HUDEP-2 (cell line): ENCODE measurements at regions not wholly inside any gene's neighbourhood (a gene's known extent, or its start where the extent isn't known, plus 50 kb on each side); places are given as distances from the start of the nearest gene placed in this dataset.
"Not testable (repeated sequence)": the region's sequence is repeated elsewhere in the genome, so short reads cannot be mapped to it uniquely, and the experiment has no call there.

Source experiments
- DNase-seq, 76 experiments: peaks; one replicate each; lab custom pipeline; 2025; ENCODE audit not compliant: unreplicated experiment in 76 of 76; lab: John Stamatoyannopoulos, UW

DNA sequence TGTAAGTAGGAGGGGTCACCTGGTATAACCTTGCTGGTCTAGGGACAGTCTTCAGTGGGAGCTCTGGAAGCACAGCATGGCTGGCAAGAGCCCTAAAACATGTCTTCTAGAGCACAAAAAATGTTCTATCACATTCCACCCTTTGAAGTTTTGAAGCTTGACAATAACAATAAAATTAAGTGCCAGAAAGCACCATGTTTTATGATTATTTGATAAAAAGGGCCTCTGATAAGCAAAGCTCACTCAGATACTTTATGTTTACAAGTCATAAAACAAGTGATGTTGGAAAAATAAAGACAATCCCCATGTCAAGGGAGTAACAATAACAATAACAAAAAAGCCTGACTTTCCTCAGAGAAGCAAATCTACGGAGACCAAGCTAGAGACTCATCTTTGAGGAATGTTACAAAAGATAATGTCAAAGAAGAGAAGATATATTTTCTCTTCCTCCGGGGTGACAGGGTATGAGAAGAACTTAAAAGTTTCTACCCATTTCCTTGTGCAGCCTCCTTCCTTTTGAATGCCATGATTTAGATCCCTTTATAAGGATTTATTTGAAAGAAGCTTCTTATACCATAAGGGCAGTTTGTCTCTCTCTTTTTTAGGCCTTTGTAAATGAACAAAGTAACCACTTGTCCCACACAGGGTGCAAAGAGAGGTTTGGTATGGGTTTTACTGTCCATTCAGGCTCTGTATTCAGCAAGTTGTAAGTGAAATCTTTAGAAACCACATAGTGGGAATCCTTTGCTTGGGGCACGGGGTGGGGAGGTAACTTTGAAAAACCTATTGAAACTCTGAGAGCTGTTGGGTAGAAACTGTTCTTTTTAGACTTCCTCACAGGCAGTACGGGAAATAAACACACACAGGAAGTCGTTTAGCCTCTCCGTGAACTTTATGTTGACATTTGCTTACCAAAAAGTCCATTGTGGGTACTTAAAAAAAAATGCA is 109.6 kb upstream of the RBMS3 start:
- no peak for DNase-seq

- no peak for DNase-seq
These were observed 104.4 kb upstream of the RBMS3 start for GRCh38 chr3:29176501-29176900.

DNA sequence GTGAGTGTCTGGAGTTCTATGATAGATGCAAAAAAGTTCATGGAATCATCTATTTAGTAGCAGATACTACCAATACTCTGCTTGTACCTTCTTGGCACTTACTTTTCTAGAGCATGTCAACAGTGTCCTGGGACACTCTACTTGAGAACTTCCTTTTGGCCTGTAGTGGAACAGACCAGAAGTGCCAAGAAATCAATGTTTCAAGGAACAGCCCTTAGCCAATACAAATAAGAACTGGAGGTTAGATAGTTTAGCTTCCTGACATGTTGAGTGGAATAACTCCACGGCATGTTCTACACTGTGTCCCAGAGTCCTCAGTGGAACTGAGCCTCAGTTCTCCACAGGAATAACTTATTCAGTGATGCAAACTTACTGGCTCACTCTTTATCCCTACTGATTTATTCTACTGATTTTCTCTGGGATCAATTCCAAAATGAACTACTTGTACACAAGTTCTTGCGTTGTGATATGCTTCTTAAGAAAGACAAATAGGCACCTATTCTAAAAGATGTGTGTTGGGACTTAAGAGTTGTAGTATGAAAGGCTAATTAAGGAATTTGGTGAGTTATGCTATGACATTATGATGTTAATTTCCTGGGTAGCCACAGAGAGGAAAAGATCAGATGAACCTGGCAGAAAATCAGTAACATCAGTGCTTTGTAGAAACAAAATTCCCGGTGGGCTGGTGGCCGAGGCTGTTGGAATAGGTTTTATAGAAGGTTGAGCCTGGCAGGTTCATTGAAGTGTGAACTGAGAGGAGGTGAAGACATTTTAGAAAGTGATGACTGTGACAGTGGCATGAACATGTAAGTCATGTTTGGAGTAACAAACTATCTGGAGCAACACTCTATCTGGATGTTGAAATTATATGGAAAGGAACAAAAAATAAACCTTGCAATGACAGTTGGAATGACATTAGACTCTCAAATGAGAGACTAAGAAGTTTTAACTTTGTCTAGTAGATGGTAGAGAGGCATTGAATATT is 101.8 kb upstream of the RBMS3 start:
- DNase-seq, result no peak

- DNase-seq, result no peak
These were observed 99.6 kb upstream of the RBMS3 start for GRCh38 chr3:29181149-29181780.

GRCh38 chr3:29181872-29182271 is 99.0 kb upstream of the RBMS3 start:
- no peak for DNase-seq

- not testable (repeated sequence) for DNase-seq
These were observed 98.0 kb upstream of the RBMS3 start for GRCh38 chr3:29182828-29183227.

GRCh38 chr3:29183346-29184087 is 97.4 kb upstream of the RBMS3 start:
- no peak for DNase-seq

GRCh38 chr3:29185706-29186105 is 95.2 kb upstream of the RBMS3 start:
- DNase-seq, result no peak

DNA sequence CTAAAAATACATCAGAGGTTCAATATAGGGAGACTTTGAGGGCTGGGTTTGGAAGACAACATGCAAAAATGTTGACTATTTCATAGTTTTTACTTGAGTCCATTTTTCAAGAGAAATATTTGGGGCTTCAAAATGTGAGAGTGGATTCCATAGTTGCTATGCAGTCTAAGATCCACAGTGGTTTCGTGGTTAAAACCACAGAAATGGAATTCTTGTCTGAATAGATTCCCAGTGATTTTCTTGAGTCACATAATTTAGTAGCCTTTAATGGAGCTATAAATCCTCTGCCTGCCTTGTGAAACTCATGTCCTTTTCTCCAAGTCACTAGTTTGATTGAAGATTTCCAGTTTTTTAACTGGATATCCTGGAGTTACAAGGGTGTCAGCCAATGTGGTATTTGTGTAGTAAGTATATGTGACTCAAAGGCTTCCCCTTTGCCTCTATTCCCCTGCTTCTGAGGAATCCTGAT is 94.7 kb upstream of the RBMS3 start:
- DNase-seq, result no peak

DNA sequence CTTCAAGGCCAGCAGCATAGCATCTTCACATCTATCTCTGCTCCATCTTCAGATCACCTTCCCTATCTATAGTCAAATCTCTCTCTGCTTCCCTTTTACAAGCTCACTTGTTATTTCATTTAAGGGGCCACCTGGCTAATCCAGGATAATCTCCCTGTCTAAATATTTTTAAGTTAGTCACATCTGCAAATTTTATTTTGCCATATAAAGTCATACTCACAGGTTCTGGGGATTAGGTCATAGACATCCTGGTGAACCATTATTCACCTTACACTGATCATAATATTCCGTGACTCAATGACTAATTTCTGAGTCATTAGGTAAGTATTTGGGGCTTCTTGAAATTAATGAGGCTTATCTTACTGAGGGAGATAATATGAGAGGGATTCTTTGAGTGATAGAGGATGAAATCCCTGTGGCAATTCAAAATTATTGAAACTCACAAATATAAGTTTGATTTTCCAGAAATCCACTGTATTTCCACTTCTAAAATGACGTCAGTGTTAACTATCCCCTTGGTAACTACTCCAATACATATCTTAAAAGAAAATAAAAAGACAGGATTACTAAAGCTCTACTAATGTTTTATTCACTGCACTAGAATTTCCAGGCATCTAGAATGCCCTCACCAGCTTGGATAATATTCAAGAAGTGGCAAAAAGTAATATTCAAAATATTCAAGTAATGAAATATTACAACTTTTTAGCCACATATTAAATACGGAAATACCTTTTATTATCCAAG is 93.7 kb upstream of the RBMS3 start:
- no peak for DNase-seq

DNA sequence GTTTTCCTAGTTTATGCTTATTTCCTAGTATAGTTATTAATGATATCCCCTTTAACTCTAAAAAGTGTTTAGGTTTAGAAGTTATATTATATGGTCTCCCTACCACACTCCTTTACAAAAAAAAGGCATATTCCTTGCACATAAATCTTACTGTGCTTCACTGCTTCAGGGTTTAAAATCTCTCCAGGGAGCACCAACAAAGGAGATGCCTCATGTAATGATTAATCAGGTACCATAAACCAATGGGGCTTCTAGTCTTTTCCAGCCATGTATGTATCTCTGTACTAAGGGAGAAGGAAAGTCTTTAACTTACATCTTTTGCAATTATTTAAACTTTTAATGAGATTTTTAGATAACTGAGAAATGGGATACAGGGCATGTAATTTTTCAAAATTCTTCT is 91.5 kb upstream of the RBMS3 start:
- DNase-seq, result no peak

DNA sequence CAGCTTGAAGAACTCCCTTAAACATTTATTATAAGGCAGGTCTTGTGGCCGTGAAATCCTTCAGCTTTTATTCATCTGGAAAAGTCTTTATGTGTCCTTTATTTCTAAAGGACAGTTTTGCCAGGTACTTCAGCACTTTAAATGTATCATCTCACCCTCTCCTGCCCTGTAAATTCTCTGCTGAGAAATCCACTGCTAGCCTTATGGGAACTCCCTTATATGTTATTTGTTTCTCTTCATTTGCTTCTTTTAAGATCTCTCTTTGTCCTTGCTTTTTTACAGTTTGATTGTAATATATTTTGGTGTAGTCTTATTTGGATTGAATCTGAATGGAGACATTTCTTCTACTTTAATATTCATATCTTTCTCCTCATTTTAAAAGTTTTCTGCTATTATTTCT is 86.7 kb upstream of the RBMS3 start:
- DNase-seq, result no peak

- DNase-seq, result no peak
These were observed 85.8 kb upstream of the RBMS3 start for GRCh38 chr3:29195056-29195455.

DNA sequence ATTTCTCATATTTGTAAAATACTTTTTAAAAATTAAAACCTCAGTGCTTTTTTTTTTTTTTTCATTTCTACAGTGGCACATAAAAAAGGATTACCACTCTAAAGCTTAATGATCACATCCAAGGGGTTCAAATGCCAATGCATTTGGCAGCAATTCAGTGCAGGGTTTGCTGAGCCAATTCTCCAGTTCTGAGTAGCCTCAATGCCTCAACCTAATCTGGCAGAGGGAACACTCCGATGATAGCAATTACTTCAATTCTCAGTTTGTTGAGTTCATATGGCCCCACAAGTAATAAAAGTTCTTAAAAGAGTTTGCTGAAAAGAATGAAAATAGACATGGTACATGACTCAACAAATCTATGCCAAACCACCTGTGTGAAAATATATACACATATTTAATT is 79.3 kb upstream of the RBMS3 start:
- DNase-seq, result no peak

- DNase-seq, result no peak
These were observed 78.5 kb upstream of the RBMS3 start for GRCh38 chr3:29202378-29202777.

GRCh38 chr3:29203851-29204250 is 77.0 kb upstream of the RBMS3 start:
- DNase-seq, result no peak

DNA sequence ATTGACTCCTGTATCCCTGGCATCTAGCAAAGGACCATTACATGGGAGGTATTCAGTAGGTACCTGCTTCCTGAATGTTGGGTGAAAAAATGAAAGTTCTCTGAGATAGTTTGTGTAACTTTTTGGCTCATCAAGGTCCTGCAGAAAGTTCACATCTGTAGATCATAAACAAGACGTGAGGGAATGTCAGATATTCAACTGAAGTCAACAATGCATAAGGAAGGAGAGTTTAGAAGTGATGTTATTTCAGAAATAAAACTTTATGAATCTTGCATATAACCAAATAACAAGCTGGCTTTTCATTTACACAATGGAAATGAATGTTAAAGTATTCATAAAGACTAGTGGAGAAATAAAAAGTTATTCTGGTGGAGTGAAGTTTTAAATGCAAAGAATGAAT is 73.4 kb upstream of the RBMS3 start:
- DNase-seq, result no peak

- no peak for DNase-seq
These were observed 68.0 kb upstream of the RBMS3 start for GRCh38 chr3:29212789-29213433.
